CD4-positive, alpha-beta T cell treated with Interleukin-4 for 4 hours (primary cell): ENCODE measurements at regions not wholly inside any gene's neighbourhood (a gene's known extent, or its start where the extent isn't known, plus 50 kb on each side); places are given as distances from the start of the nearest gene placed in this dataset.

Source experiments
- DNase-seq: peaks from one replicate; pipeline ENCODE4 v3.0.0-alpha.2; 2020

- no peak for DNase-seq
These were observed 1078.5 kb upstream of the ADGRL4 start for GRCh38 chr1:80085067-80085466.

- no peak for DNase-seq
These were observed 1077.4 kb upstream of the ADGRL4 start for GRCh38 chr1:80083892-80084291.

GRCh38 chr1:80076469-80076868, 1069.9 kb upstream of the ADGRL4 start:
- DNase-seq = no peak

- DNase-seq = no peak
These were observed 1068.8 kb upstream of the ADGRL4 start for GRCh38 chr1:80075351-80075750.

- DNase-seq = no peak
These were observed 1066.0 kb upstream of the ADGRL4 start for GRCh38 chr1:80072563-80072962.

GRCh38 chr1:80066060-80066459, 1059.5 kb upstream of the ADGRL4 start:
- no peak for DNase-seq

GRCh38 chr1:80064524-80064923, 1058.0 kb upstream of the ADGRL4 start:
- DNase-seq = no peak

GRCh38 chr1:80059940-80060339, 1053.4 kb upstream of the ADGRL4 start:
- no peak for DNase-seq

- no peak for DNase-seq
These were observed 1049.6 kb upstream of the ADGRL4 start for GRCh38 chr1:80056179-80056578.

GRCh38 chr1:80054129-80054528, 1047.6 kb upstream of the ADGRL4 start:
- DNase-seq = no peak

- DNase-seq = no peak
These were observed 1047.1 kb upstream of the ADGRL4 start for GRCh38 chr1:80053613-80054012.

GRCh38 chr1:80050523-80050922, 1044.0 kb upstream of the ADGRL4 start:
- DNase-seq = no peak

- no peak for DNase-seq
These were observed 1043.6 kb upstream of the ADGRL4 start for GRCh38 chr1:80050085-80050484.

- DNase-seq = no peak
These were observed 1042.2 kb upstream of the ADGRL4 start for GRCh38 chr1:80048716-80049115.

GRCh38 chr1:80047791-80048190, 1041.3 kb upstream of the ADGRL4 start:
- DNase-seq = no peak

- no peak for DNase-seq
These were observed 1038.1 kb upstream of the ADGRL4 start for GRCh38 chr1:80044662-80045061.

GRCh38 chr1:80036690-80037432, 1030.3 kb upstream of the ADGRL4 start:
- no peak for DNase-seq

- DNase-seq = no peak
These were observed 1016.8 kb upstream of the ADGRL4 start for GRCh38 chr1:80023358-80023757.

GRCh38 chr1:80021891-80022290, 1015.4 kb upstream of the ADGRL4 start:
- DNase-seq = no peak

- no peak for DNase-seq
These were observed 1011.8 kb upstream of the ADGRL4 start for GRCh38 chr1:80018348-80018747.

GRCh38 chr1:80008934-80009333, 1002.4 kb upstream of the ADGRL4 start:
- no peak for DNase-seq

GRCh38 chr1:80003250-80003649, 996.7 kb upstream of the ADGRL4 start:
- no peak for DNase-seq

- DNase-seq = no peak
These were observed 981.9 kb upstream of the ADGRL4 start for GRCh38 chr1:79988401-79988800.

GRCh38 chr1:79982211-79982610, 975.7 kb upstream of the ADGRL4 start:
- DNase-seq = no peak

- DNase-seq = no peak
These were observed 975.0 kb upstream of the ADGRL4 start for GRCh38 chr1:79981481-79981880.
